HCEC 1CT (cell line): ENCODE measurements at regions not wholly inside any gene's neighbourhood (a gene's known extent, or its start where the extent isn't known, plus 50 kb on each side); places are given as distances from the start of the nearest gene placed in this dataset.

ENCODE experiments used
- DNase-seq: peaks from one replicate; pipeline ENCODE4 v3.0.0-alpha.2; 2017

GRCh38 chr15:96415513-96416217, 85.2 kb downstream of the NR2F2 start:
- no peak for DNase-seq

- no peak for DNase-seq
Measured at GRCh38 chr15:96416218-96416933, 85.9 kb downstream of the NR2F2 start.

- peak; percentile 7 for DNase-seq
Measured at GRCh38 chr15:96416934-96417759, 86.6 kb downstream of the NR2F2 start.

- no peak for DNase-seq
Measured at GRCh38 chr15:96417760-96418130, 87.2 kb downstream of the NR2F2 start.

- DNase-seq: no peak
Measured at GRCh38 chr15:96418146-96418545, 87.6 kb downstream of the NR2F2 start.

- peak; percentile 90 for DNase-seq
Measured at GRCh38 chr15:96421178-96421601, 90.7 kb downstream of the NR2F2 start.

GRCh38 chr15:96422125-96422524, 91.6 kb downstream of the NR2F2 start:
- no peak for DNase-seq

- no peak for DNase-seq
Measured at GRCh38 chr15:96424674-96425073, 94.2 kb downstream of the NR2F2 start.

- DNase-seq: peak; percentile 97
Measured at GRCh38 chr15:96428742-96429141, 98.2 kb downstream of the NR2F2 start.

- DNase-seq: no peak
Measured at GRCh38 chr15:96431786-96432185, 101.3 kb downstream of the NR2F2 start.

- no peak for DNase-seq
Measured at GRCh38 chr15:96435022-96435421, 104.5 kb downstream of the NR2F2 start.

- DNase-seq: no peak
Measured at GRCh38 chr15:96435841-96436240, 105.3 kb downstream of the NR2F2 start.

GRCh38 chr15:96440978-96441377, 110.5 kb downstream of the NR2F2 start:
- no peak for DNase-seq

GRCh38 chr15:96442076-96442475, 111.6 kb downstream of the NR2F2 start:
- no peak for DNase-seq

- DNase-seq: no peak
Measured at GRCh38 chr15:96444865-96445264, 114.4 kb downstream of the NR2F2 start.

- no peak for DNase-seq
Measured at GRCh38 chr15:96448923-96449322, 118.4 kb downstream of the NR2F2 start.

- DNase-seq: peak; percentile 41
Measured at GRCh38 chr15:96457841-96458240, 127.3 kb downstream of the NR2F2 start.

- no peak for DNase-seq
Measured at GRCh38 chr15:96460106-96460505, 129.6 kb downstream of the NR2F2 start.

- peak; percentile 38 for DNase-seq
Measured at GRCh38 chr15:96462768-96463750, 132.6 kb downstream of the NR2F2 start.

- DNase-seq: no peak
Measured at GRCh38 chr15:96466389-96466947, 136.0 kb downstream of the NR2F2 start.

- no peak for DNase-seq
Measured at GRCh38 chr15:96468036-96468435, 137.5 kb downstream of the NR2F2 start.

- no peak for DNase-seq
Measured at GRCh38 chr15:96470681-96471310, 140.3 kb downstream of the NR2F2 start.
